SK-N-SH treated with all-trans-retinoic acid at 6 μM for 48 hours (cell line): ENCODE measurements at regions not wholly inside any gene's neighbourhood (a gene's known extent, or its start where the extent isn't known, plus 50 kb on each side); places are given as distances from the start of the nearest gene placed in this dataset.

ENCODE experiments used
- ATAC-seq: fragments of 200-7000 bp; cut with Tn5 transposase; 3 replicates; pipeline ENCODE4 v1.9.1; 2020; ENCODE audit warnings: mild to moderate bottlenecking, moderate library complexity
- ARNTL ChIP-seq: fragments of 450-650 bp; formaldehyde crosslinking; IDR thresholded peaks from 2 replicates; pipeline ENCODE4 v1.5.0; 2020; ENCODE audit warnings: low read depth, mild to moderate bottlenecking, moderate library complexity, borderline replicate concordance
- CREB5 ChIP-seq: fragments of 250-450 bp; sonication (Bioruptor Pico); IDR thresholded peaks from 2 replicates; pipeline ENCODE4 v1.5.1; 2020; ENCODE audit warnings: low read depth, mild to moderate bottlenecking, moderate library complexity
- CSRNP3 ChIP-seq: fragments of 250-450 bp; sonication (Bioruptor Pico); IDR thresholded peaks from 2 replicates; pipeline ENCODE4 v1.5.1; 2021; ENCODE audit warnings: mild to moderate bottlenecking, moderate library complexity
- ESRRG ChIP-seq: fragments of 250-450 bp; sonication (Bioruptor Pico); IDR thresholded peaks from 2 replicates; pipeline ENCODE4 v1.6.1; 2021; ENCODE audit warnings: mild to moderate bottlenecking
- ISL1 ChIP-seq: fragments of 250-450 bp; sonication (Bioruptor Pico); IDR thresholded peaks from 2 replicates; pipeline ENCODE4 v2.1.2; 2022; ENCODE audit warnings: mild to moderate bottlenecking, moderate library complexity
- OSR1 ChIP-seq: fragments of 250-450 bp; sonication (Bioruptor Pico); IDR thresholded peaks from 2 replicates; pipeline ENCODE4 v1.8.0; 2022; ENCODE audit warnings: moderate library complexity, mild to moderate bottlenecking, inconsistent platforms
- PATZ1 ChIP-seq: fragments of 250-450 bp; sonication (Bioruptor Pico); IDR thresholded peaks from 2 replicates; pipeline ENCODE4 v1.8.0; 2020; ENCODE audit warnings: mild to moderate bottlenecking, moderate library complexity, borderline replicate concordance
- POU6F1 ChIP-seq: fragments of 250-450 bp; sonication (Bioruptor Pico); IDR thresholded peaks from 2 replicates; pipeline ENCODE4 v1.8.0; 2021; ENCODE audit warnings: low read depth, mild to moderate bottlenecking, moderate library complexity, borderline replicate concordance
- PPARA ChIP-seq: fragments of 250-450 bp; sonication (Bioruptor Pico); IDR thresholded peaks from 2 replicates; pipeline ENCODE4 v1.5.0; 2020; ENCODE audit warnings: mild to moderate bottlenecking, borderline replicate concordance
- RARB ChIP-seq: fragments of 250-450 bp; sonication (Bioruptor Pico); IDR thresholded peaks from 2 replicates; pipeline ENCODE4 v1.8.0; 2021; ENCODE audit warnings: mild to moderate bottlenecking, moderate library complexity
- SNAI2 ChIP-seq: fragments of 250-450 bp; sonication (Bioruptor Pico); IDR thresholded peaks from 2 replicates; pipeline ENCODE4 v1.5.0; 2020; ENCODE audit warnings: mild to moderate bottlenecking, moderate library complexity
- TCF4 ChIP-seq: fragments of 250-450 bp; sonication (Bioruptor Pico); IDR thresholded peaks from 2 replicates; pipeline ENCODE4 v1.8.0; 2021; ENCODE audit warnings: mild to moderate bottlenecking, moderate library complexity, borderline replicate concordance
- TOX ChIP-seq: fragments of 250-450 bp; sonication (Bioruptor Pico); IDR thresholded peaks from 2 replicates; pipeline ENCODE4 v1.8.0; 2021; ENCODE audit warnings: mild to moderate bottlenecking, moderate library complexity, borderline replicate concordance
- TSHZ2 ChIP-seq: fragments of 250-450 bp; sonication (Bioruptor Pico); IDR thresholded peaks from 2 replicates; pipeline ENCODE4 v1.5.0; 2020; ENCODE audit warnings: mild to moderate bottlenecking, moderate library complexity
- ZC3H10 ChIP-seq: fragments of 250-450 bp; sonication (Bioruptor Pico); IDR thresholded peaks from 2 replicates; pipeline ENCODE4 v1.5.1; 2021; ENCODE audit warnings: mild to moderate bottlenecking, moderate library complexity
- ZFP3 ChIP-seq: fragments of 250-450 bp; sonication (Bioruptor Pico); IDR thresholded peaks from 2 replicates; pipeline ENCODE4 v1.5.0; 2020; ENCODE audit warnings: mild to moderate bottlenecking, moderate library complexity
- ZNF565 ChIP-seq: fragments of 450-650 bp; formaldehyde crosslinking; conservative IDR thresholded peaks from 2 replicates; pipeline ENCODE4 v1.5.0; 2020; ENCODE audit warnings: low read depth, mild to moderate bottlenecking, moderate library complexity
- ZNF70 ChIP-seq: fragments of 450-650 bp; formaldehyde crosslinking; IDR thresholded peaks from 2 replicates; pipeline ENCODE4 v1.5.0; 2020; ENCODE audit warnings: mild to moderate bottlenecking, moderate library complexity
- ZNF8 ChIP-seq: fragments of 450-650 bp; formaldehyde crosslinking; IDR thresholded peaks from 2 replicates; pipeline ENCODE4 v1.5.0; 2020; ENCODE audit warnings: mild to moderate bottlenecking, moderate library complexity

- TF ChIP-seq POU6F1 (CRISPR knock-in tag): no peak
- TF ChIP-seq ZC3H10: no peak
- no peak for TF ChIP-seq TOX
- no peak for TF ChIP-seq OSR1
Measured at GRCh38 chr9:27665136-27665535, 91.9 kb upstream of the C9orf72 start (continued).

- ATAC-seq: no peak
- TF ChIP-seq SNAI2 (CRISPR knock-in tag): no peak
- no peak for TF ChIP-seq ZC3H10
- no peak for TF ChIP-seq ISL1 (CRISPR knock-in tag)
- no peak for TF ChIP-seq ZNF70 (CRISPR knock-in tag)
- no peak for TF ChIP-seq RARB (CRISPR knock-in tag)
- TF ChIP-seq CREB5: no peak
- no peak for TF ChIP-seq TOX
- TF ChIP-seq PATZ1: no peak
Measured at GRCh38 chr9:27668280-27668679, 95.0 kb upstream of the C9orf72 start.

GRCh38 chr9:27671636-27672035 is 98.4 kb upstream of the C9orf72 start:
- TF ChIP-seq ZNF565 (CRISPR knock-in tag) (no peak), SNAI2 (CRISPR knock-in tag) (no peak), ESRRG (no peak), RARB (CRISPR knock-in tag) (no peak), OSR1 (no peak), ARNTL (no peak), CSRNP3 (CRISPR knock-in tag) (no peak), TSHZ2 (CRISPR knock-in tag) (no peak), TOX (no peak), PPARA (CRISPR knock-in tag) (no peak), PATZ1 (no peak), ZNF70 (CRISPR knock-in tag) (no peak), TCF4 (CRISPR knock-in tag) (no peak), ZC3H10 (no peak), ZFP3 (CRISPR knock-in tag) (no peak), CREB5 (no peak), ZNF8 (no peak), POU6F1 (CRISPR knock-in tag) (no peak)
- no peak for ATAC-seq
